HG02981 (cell line): ENCODE measurements at regions not wholly inside any gene's neighbourhood (a gene's known extent, or its start where the extent isn't known, plus 50 kb on each side); places are given as distances from the start of the nearest gene placed in this dataset.

Source experiments
- ATAC-seq: cut with Tn5 transposase; IDR thresholded peaks from one replicate; pipeline ENCODE4 v1.9.1; 2021; ENCODE audit warnings: mild to moderate bottlenecking, moderate library complexity; ENCODE audit not compliant: unreplicated experiment

- ATAC-seq = no peak
Measured at GRCh38 chr13:90766386-90766902, 581.0 kb upstream of the MIR17HG start.

DNA sequence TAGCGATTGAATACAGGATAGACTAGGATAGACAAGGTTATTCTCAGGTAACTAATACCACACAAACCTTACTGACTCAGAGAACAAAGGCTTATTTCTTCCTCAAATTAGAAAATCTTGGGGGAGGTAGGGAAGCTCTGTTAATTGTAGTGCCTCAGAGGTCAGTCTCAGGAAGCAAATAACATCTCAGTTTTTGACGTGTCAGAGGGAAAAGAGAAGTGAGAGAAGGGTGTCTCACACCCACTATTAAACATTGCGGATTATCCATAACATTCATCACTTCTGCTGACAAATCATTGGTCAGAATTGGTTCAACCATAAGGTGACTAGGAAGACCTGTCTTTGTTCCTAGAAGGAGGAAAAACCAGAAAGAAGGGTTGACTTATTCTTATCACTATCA lies 579.4 kb upstream of the MIR17HG start:
- no peak for ATAC-seq

DNA sequence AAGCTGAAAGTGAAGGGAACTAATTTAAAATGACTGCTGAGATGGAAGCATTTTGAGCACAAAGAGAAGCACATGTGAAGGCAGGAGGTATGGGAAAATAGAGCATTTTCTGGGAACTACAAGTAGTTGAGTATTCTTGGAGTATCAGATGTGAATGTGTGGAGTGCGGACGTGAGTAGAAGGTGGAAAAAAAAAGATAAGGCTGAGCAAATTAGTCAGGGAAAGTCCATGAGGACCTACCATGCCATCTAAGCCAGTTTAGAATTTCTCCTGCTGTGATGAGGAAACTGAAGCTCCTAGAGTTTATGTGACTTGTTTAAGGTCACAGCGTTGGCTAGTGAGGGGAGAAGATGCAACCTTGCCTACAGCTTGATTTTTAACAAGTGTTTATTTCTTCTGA lies 578.1 kb upstream of the MIR17HG start:
- ATAC-seq = no peak

GRCh38 chr13:90770334-90770733 lies 577.2 kb upstream of the MIR17HG start:
- ATAC-seq = no peak

DNA sequence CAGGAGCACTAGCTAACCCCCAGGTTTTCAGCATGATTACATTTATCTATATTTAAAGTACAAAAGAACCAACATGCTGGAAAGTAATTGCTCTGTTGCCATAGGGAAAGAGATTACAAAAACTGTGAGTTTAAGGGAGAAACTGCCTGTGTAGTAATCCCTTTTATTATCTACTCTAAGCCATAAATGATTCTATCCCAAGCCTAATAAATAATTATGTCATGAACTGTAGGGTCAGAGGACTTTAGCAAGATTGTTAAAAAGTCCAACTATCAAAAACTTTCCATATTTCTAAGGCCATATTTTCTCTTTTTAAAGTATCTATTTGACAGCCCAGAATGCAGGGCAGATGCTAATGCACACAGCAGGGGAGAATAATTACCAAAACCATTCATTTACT lies 573.8 kb upstream of the MIR17HG start:
- no peak for ATAC-seq

DNA sequence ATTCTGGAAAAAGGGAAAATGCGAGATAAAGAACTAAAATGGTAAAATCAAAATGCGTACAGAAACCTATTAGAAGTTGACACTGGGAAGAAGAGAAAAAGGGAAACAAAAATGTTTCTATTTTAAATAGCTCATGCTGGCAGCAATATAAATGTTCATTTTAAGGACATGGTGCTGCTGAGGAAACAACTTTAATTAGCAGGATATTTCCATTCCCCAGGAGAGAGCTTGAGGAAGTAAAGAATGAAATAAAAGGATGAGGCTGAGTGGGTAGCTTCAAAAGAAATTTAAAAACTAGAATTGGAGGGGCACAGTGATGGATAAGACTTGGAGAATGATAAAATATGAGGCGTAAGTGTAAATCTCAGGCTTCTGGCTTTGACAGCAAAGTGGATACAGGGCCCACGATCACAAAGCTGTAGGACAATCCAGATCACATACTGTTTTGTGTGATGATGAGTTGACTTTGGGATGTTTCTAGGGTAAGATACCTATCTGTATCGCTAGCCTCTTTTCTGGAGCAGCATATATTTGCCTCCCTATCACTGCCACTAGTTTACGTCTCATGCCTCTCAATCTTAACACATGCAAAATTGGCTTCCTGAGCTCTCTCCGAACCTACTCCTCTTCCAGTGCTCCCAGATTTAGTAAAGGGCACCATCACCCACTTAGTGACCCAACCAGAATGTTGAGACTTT lies 571.3 kb upstream of the MIR17HG start:
- ATAC-seq = no peak

GRCh38 chr13:90783273-90783672 lies 564.2 kb upstream of the MIR17HG start:
- ATAC-seq = no peak

DNA sequence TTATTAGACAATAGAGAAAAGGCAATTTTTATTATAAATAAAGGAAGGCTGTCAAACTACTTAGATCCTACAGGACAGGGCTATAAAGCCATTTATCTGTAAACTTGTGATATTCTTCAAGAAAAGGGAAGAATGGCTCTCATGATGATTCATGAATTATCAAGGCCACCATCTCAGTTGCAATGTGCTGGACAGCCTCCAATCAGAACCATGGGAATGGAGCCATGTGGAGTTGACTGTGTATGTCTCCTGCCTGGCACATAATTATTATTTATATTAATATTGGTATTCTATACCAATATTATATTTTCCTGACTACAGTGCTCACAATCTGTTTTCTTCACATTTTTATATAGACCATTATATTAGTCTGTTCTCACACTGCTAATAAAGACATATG lies 560.5 kb upstream of the MIR17HG start:
- no peak for ATAC-seq

DNA sequence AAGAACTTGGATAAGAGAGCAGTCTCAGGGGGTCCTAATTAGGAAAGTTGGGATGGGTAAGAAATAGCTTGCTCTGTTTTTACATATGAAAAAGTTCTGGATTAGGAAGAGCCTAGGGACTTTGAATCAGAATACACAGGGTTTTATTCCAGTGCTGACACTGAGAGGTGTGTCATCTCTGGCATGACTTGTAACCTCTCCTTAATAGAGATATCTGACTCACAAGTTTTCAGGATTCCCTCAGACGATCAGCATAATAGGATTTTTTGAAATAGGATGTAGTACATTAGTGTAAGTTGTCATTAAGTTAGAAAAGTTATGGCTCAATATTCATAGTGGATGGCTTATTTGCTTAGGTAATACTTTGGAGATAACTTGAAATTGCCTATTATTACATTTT lies 555.2 kb upstream of the MIR17HG start:
- no peak for ATAC-seq

DNA sequence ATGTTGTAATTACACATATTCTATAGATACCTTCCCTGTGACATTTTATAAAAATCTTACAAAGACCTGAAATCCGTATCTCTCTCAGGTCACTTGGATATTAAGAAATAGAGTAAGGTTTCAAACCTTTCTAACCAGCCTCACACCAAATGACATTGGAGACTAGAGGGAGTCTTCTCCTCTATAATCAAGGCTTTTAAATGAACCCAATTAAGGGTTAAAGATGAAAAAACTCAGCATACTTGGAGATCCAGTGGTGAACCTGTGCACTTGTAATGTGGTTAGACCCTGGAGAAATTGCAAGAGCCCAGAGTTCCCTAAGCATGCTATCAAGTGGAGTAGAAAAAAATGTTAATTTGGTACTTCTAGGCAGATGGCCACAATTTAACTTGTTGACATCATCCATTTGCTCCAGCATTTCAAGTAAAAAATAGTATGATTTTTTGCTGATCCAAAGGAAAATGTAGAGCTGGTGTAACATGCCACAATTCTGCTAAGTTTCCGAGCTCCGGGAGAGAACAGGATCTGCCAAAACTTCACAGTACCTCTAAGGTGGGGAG lies 554.1 kb upstream of the MIR17HG start:
- ATAC-seq = no peak

- ATAC-seq = no peak
Measured at GRCh38 chr13:90796474-90796873, 551.0 kb upstream of the MIR17HG start.

GRCh38 chr13:90797335-90797734 lies 550.2 kb upstream of the MIR17HG start:
- ATAC-seq = no peak

DNA sequence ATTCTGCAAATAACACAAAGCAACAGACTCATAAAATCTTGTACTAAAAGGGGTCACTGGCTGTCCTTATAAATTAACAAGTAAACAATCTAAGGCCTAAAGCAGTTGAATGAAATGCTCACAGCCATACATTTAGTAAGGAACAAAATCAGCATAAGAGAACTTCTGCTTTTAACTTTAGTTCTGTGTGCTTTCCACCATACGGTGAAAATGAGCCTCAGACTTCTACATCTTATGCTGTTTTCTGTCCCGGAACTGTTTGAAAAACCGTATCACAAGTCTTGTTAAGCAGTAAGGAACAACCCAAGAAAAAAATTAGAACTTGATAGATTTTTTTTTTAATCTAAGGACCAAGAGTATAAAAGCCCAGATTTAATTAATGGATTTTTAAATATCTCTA lies 549.1 kb upstream of the MIR17HG start:
- ATAC-seq = no peak

GRCh38 chr13:90800082-90800746 lies 547.3 kb upstream of the MIR17HG start:
- no peak for ATAC-seq

GRCh38 chr13:90801621-90802020 lies 545.9 kb upstream of the MIR17HG start:
- ATAC-seq = no peak

DNA sequence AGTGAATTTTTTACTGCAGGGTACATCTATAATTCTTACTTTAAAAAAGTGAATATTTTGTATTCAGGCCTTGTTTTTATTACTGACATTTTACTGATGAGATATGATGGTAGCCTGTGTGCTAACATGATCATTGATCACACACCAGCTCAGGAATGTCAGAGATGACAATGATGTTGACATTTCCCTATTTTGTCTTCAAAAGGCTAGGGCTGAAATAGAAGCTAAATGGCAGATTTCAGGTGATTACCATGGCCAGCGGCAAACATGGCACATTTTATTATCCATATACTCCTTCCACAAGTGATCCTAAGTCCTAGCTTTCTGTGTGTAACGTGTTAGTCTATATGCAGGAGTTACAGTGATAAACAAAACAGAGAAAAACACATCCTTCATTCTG lies 544.3 kb upstream of the MIR17HG start:
- ATAC-seq = no peak

DNA sequence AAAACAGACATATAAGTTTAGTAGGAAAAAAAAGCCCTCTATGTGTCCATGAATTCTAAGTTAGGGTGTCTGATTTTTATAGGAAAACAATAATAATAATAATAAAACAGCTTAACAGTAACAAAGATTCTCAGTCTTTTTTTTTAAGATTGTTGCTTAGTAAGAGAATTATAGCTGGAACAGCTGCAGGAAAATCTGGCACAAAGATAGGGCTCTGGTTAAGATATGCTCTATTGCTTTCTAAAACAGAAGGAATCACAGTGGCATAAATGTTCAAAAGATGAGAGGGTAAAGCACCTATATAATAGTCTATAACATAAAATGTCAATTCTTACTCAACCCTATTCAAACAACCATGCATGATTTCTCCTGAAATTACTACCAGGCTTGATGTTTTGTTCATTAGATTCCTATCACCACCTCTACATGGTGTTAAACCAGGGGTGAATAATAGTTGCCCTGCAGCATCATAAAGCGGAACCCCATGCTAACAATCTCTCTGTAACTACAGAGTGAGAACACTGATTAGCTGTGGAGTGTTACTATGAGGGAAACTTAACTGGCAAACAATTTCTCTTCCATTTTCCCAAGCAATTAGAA lies 541.4 kb upstream of the MIR17HG start:
- ATAC-seq = no peak

DNA sequence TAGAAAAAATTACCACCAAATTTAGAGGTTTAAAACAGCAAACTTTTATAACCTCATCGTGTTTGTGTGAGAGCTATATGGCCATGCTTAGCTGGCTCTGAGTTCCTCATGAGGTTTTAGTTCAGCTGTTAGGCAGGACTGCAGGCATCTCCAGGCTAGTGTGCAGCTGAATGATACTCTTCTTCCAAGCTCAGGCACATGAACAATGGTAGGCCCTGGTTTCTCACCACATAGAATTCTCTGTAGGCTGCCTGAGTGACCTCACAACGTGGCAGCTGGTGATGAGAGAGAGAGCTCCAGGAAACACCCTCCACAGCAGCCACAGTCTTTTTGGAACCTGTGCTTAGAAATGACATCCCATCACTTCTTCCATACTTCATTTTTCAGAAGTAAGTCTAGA lies 540.6 kb upstream of the MIR17HG start:
- ATAC-seq = no peak

DNA sequence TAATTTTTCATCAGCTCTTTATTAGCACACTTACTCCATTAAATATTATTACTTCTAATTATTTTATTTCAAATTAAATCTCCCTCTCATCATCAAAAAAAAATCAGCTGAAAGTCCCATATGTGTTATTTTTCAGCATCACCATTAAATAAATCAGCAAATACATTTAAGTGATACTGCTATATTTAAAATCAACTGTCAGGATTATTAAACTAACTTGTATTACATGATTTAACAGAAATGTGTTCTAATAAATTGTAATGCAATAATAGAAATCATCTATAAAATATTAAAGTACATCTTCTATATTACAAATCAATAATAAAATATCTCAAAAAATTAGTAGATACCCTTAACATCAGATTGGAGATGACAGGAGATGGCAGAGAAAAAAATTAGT lies 538.6 kb upstream of the MIR17HG start:
- ATAC-seq = no peak

DNA sequence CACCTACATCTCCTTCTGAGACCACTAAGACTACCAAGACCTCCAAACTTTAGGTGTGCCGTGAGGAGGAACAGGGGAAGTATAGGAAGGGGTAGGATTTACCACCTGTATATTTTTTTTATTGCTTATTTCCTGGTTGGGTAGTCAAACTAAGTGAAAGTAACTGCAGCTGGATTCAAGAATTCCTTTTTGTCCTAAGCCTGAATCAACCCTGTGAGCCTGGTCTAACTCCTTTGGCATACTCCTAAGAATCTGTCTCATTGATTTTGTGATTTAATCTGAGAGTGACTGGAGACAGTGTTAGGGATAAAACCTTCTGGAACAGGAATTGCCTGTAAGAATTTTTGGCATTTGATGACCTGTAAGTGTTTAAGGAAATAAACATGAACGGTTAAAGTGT lies 523.5 kb upstream of the MIR17HG start:
- no peak for ATAC-seq

GRCh38 chr13:90826688-90827087 lies 520.8 kb upstream of the MIR17HG start:
- ATAC-seq = no peak

GRCh38 chr13:90830782-90831181 lies 516.7 kb upstream of the MIR17HG start:
- no peak for ATAC-seq
